PFSK-1 (cell line): ENCODE measurements at regions not wholly inside any gene's neighbourhood (a gene's known extent, or its start where the extent isn't known, plus 50 kb on each side); places are given as distances from the start of the nearest gene placed in this dataset.

ENCODE experiments used
- FOXP2 ChIP-seq: optimal IDR thresholded peaks from 2 replicates; pipeline ENCODE3; 2011; ENCODE audit warnings: borderline replicate concordance, control low read depth, inconsistent platforms; ENCODE audit not compliant: insufficient read depth; ENCODE audit errors: extremely low read length, extremely low read depth
- POLR2AphosphoS5 ChIP-seq: IDR thresholded peaks from 2 replicates; pipeline ENCODE4 v1.6.1; 2012; ENCODE audit warnings: low read depth, mild to moderate bottlenecking, control low read depth, low read length, moderate library complexity

GRCh38 chr1:187648091-187648490 lies 819.3 kb downstream of the PLA2G4A start:
- no peak for TF ChIP-seq POLR2AphosphoS5
- no peak for TF ChIP-seq FOXP2
